DOHH2 (cell line): ENCODE measurements at regions not wholly inside any gene's neighbourhood (a gene's known extent, or its start where the extent isn't known, plus 50 kb on each side); places are given as distances from the start of the nearest gene placed in this dataset.

Experiments used
- CTCF ChIP-seq: fragments of 200-600 bp; sonication (generic); IDR thresholded peaks from one replicate; pipeline ENCODE4 v1.5.1; 2014; ENCODE audit warnings: antibody characterized with exemption, mild to moderate bottlenecking, low read depth, low read length; ENCODE audit not compliant: poor library complexity, severe bottlenecking
- EZH2phosphoT487 ChIP-seq: fragments of 200-600 bp; sonication (generic); IDR thresholded peaks from 2 replicates; pipeline ENCODE4 v1.6.1; 2017; ENCODE audit warnings: borderline replicate concordance, mild to moderate bottlenecking, antibody characterized with exemption, low read length, moderate library complexity, mixed read lengths

- no peak for TF ChIP-seq CTCF
- TF ChIP-seq EZH2phosphoT487 = no peak
Measured at GRCh38 chr4:145396581-145396980, 85.1 kb upstream of the SMAD1 start.
